Glutamatergic neuron (in vitro differentiated cells): ENCODE measurements at regions not wholly inside any gene's neighbourhood (a gene's known extent, or its start where the extent isn't known, plus 50 kb on each side); places are given as distances from the start of the nearest gene placed in this dataset.

Experiments used
- DNase-seq: peaks from one replicate; pipeline ENCODE4 v3.0.0; 2022
- H3K27ac Mint-ChIP-seq: one replicate; pipeline ENCODE4 v1.8.0; 2020; ENCODE audit warnings: mild to moderate bottlenecking, mixed read lengths, inconsistent platforms; ENCODE audit not compliant: unreplicated experiment
- H3K27me3 Mint-ChIP-seq: one replicate; pipeline ENCODE4 v1.8.0; 2020; ENCODE audit warnings: mild to moderate bottlenecking, moderate library complexity, mixed read lengths, inconsistent platforms; ENCODE audit not compliant: unreplicated experiment
- H3K36me3 Mint-ChIP-seq: one replicate; pipeline ENCODE4 v1.8.0; 2020; ENCODE audit warnings: mild to moderate bottlenecking, mixed read lengths, inconsistent platforms; ENCODE audit not compliant: unreplicated experiment
- H3K4me1 Mint-ChIP-seq: one replicate; pipeline ENCODE4 v1.8.0; 2020; ENCODE audit warnings: mild to moderate bottlenecking, low read depth, mixed read lengths, inconsistent platforms; ENCODE audit not compliant: unreplicated experiment
- H3K4me3 Mint-ChIP-seq: one replicate; pipeline ENCODE4 v1.8.0; 2020; ENCODE audit warnings: mild to moderate bottlenecking, mixed read lengths, inconsistent platforms; ENCODE audit not compliant: unreplicated experiment
- H3K9me3 Mint-ChIP-seq: one replicate; pipeline ENCODE4 v1.8.0; 2020; ENCODE audit warnings: mild to moderate bottlenecking, moderate library complexity, mixed read lengths, inconsistent platforms; ENCODE audit not compliant: unreplicated experiment
- TF ChIP-seq, protein P1 (sequence below): fragments of 200-600 bp; sonication (generic); IDR thresholded peaks from one replicate; pipeline ENCODE4 v1.5.0; 2021; ENCODE audit not compliant: partially characterized antibody, unreplicated experiment

DNA sequence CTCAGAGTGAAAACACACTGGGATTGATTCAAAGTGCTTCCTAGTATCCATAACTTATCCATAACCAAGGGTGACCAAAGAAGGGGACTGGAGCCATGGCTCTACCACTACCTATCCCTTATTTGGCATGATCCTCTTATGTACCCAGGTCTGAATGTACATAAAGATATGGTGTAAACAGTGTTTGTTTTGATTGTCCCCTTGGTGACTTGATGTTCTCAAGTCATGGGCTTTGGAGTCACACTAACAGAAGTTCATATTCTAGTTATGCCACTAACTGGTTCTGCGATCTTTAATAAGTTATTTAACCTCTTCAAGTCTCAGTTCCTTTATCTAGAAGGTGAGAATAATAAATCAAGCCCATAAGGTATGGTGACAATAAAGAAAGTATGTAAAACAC, 283.4 kb upstream of the PTGER4 start:
- Mint-ChIP-seq H3K9me3 (peaks cover 2% of the 10 kb centered on the region), H3K27me3 (peaks cover 1% of the 10 kb centered on the region), H3K36me3 (no peaks in the 10 kb centered on the region), H3K4me3 (no peak overlapping the region), H3K27ac (no peak overlapping the region), H3K4me1 (peaks cover 3% of the 10 kb centered on the region)
- TF ChIP-seq, protein P1, sequence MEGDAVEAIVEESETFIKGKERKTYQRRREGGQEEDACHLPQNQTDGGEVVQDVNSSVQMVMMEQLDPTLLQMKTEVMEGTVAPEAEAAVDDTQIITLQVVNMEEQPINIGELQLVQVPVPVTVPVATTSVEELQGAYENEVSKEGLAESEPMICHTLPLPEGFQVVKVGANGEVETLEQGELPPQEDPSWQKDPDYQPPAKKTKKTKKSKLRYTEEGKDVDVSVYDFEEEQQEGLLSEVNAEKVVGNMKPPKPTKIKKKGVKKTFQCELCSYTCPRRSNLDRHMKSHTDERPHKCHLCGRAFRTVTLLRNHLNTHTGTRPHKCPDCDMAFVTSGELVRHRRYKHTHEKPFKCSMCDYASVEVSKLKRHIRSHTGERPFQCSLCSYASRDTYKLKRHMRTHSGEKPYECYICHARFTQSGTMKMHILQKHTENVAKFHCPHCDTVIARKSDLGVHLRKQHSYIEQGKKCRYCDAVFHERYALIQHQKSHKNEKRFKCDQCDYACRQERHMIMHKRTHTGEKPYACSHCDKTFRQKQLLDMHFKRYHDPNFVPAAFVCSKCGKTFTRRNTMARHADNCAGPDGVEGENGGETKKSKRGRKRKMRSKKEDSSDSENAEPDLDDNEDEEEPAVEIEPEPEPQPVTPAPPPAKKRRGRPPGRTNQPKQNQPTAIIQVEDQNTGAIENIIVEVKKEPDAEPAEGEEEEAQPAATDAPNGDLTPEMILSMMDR: no peak
- DNase-seq: no peak

DNA sequence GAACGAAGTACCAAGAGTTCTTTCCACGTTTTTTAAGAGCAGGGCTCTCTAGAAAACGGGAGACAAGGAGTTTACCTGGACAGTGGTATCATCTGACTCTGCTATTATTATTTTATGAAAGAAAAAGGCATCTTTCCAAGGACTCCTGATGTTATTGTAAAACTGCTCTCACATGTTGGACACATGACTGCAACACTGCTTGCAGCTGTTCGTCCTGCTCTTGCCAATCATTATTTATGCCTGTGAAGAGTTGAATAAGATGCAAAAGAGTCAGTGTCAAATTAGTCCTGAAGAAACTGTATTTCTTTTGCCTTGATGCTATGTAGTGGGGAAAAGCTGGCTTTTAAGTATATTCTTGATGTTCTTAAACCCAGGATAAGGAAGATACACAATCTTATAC, 284.5 kb upstream of the PTGER4 start:
- TF ChIP-seq, protein P1: no peak
- Mint-ChIP-seq H3K36me3 (no peaks in the 10 kb centered on the region), H3K27me3 (no peaks in the 10 kb centered on the region), H3K27ac (no peak overlapping the region), H3K9me3 (peaks cover 2% of the 10 kb centered on the region), H3K4me1 (no peaks in the 10 kb centered on the region), H3K4me3 (no peak overlapping the region)
- no peak for DNase-seq

DNA sequence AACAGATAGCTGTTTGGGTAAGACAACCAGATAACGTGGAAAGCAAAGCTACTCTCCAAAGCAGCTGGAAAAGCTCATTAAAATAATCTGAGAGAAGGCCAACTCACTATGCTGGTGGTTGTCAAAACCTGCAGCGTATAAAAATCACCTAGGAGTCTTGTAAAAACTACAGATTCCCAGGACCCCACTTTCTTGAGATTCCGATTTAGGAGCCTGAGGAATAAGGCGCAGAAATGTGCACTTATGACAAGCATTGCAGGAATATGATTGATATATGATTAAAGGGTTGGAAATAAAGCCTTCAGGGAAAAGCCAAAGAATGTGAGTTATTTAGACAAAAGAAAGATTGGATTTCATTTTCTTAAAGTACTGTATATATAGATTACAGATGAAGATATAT, 285.0 kb upstream of the PTGER4 start:
- Mint-ChIP-seq H3K9me3 (peaks cover 2% of the 10 kb centered on the region), H3K27me3 (peaks cover 2% of the 10 kb centered on the region), H3K27ac (no peak overlapping the region), H3K4me1 (no peaks in the 10 kb centered on the region), H3K36me3 (no peaks in the 10 kb centered on the region), H3K4me3 (no peak overlapping the region)
- TF ChIP-seq, protein P1: no peak
- no peak for DNase-seq

DNA sequence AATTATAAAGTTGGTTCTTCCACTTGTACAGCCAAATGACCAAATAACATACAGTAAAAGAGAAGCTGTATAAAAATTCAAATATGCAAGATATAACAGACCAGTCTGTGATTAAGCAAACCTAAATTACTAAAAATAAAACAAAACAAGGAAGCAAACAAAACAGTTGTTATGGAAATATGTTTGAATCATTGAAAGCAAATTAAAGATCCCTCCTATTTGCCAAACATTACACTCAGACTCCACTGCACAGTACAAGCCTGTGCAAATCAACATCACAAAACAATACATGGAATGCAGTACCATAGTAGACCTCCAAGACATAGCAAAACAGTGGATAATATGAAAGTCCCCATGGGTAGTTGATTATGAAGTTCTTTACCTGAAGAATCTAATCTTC, 288.1 kb upstream of the PTGER4 start:
- peaks cover 2% of the 10 kb centered on the region for H3K9me3 Mint-ChIP-seq
- H3K27me3 Mint-ChIP-seq: peaks cover 2% of the 10 kb centered on the region
- TF ChIP-seq, protein P1: no peak

DNA sequence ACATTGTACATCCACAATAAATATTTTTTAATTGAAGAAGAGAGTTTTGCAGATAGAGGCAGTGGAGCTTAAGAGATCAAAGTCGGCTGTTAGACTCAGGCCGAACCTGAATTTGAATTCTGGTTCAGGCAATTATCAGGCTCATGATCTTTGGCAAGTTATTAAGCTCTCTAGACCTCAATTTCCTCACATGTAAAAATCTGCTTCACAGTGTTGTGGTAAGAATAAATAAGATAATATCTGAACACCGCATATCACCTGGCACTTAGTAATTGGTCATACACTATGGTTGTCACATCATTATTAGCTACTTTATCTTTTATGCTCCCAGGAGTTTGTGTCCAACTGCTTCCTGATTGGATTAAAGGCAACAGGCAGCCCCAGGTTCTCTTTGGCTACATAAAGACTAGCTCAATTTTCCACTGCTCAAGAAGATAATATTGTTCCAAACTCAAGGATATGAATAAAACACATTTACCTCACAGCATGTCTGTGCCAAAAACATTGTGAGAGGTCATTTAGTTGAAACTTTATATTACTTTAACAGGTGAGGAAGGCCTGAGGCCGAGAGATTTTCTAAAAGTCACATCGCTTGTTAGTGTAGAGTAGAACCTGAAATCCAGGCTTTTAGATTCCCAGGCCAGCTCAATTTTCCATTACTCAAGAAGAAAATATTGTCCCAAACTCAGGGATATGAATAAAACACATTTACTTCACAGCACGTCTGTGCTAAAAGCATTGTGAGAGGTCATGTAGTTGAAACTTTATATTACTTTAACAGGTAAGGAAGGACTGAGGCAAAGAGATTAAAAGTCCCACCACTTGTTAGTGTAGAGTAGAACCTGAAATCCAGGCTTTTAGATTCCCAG, 289.2 kb upstream of the PTGER4 start:
- no peak overlapping the region for H3K4me3 Mint-ChIP-seq
- H3K4me1 Mint-ChIP-seq: no peaks in the 10 kb centered on the region
- no peak overlapping the region for H3K27ac Mint-ChIP-seq
- H3K36me3 Mint-ChIP-seq: no peaks in the 10 kb centered on the region
- H3K27me3 Mint-ChIP-seq: peaks cover 2% of the 10 kb centered on the region
- no peak for DNase-seq
- H3K9me3 Mint-ChIP-seq: peaks cover 2% of the 10 kb centered on the region
- TF ChIP-seq, protein P1: no peak

More for the DNA sequence above, 288.1 kb upstream of the PTGER4 start:
- Mint-ChIP-seq H3K36me3 (no peaks in the 10 kb centered on the region), H3K27ac (no peak overlapping the region), H3K4me1 (no peaks in the 10 kb centered on the region), H3K4me3 (no peak overlapping the region)
- DNase-seq: no peak
